Stimulated activated CD4-positive, alpha-beta T cell treated with anti-CD3 and anti-CD28 coated beads, Interleukin-4, amount 100 ng/mL, for 1 hour (primary cell): ENCODE measurements at regions not wholly inside any gene's neighbourhood (a gene's known extent, or its start where the extent isn't known, plus 50 kb on each side); places are given as distances from the start of the nearest gene placed in this dataset.
"Not testable (repeated sequence)": the region's sequence is repeated elsewhere in the genome, so short reads cannot be mapped to it uniquely, and the experiment has no call there.

ENCODE experiments used
- DNase-seq: peaks from one replicate; pipeline ENCODE4 v3.0.0-alpha.2; 2020

GRCh38 chr2:234719116-234719716 is 222.3 kb upstream of the ARL4C start:
- DNase-seq: no peak

DNA sequence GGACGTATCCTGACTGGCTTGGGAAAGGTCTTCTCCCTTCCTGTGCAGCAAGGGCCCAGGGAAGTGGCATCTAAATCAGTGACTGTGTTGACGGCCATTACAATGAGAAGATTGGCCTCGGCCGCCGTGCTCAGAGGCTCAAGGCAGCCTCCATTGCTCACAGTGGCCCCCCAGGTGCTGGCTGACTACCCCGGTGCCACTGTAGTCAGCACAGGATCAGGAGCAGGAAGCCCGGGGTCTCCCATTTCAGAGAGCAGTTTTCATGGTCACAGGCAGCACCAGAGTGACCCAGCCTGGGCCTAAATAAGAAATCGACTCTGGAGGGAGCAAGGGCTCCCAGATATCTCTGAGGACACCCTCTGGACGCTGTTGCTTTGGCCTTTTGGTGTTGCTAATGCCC is 219.4 kb upstream of the ARL4C start:
- DNase-seq: no peak

GRCh38 chr2:234715671-234716250 is 218.9 kb upstream of the ARL4C start:
- no peak for DNase-seq

DNA sequence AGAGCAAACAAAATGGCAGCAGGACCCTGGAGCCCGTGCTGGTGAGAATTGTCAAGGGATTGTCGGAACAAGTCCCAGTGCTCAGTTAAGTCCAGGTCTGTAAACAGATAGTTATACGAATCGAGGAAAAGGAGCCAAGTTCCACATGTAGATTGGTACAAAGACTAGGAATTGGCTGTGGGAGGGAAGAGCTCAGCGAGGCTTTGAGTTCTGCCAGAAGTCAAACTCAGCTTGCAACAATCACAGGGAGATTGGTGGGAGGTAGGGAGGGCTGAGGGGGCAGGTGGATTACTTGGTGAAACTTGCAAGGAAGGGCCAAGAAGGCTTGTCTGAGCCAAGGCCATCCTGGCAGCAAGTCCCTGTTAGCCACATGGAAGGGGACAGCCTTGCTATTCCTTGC is 217.8 kb upstream of the ARL4C start:
- DNase-seq: no peak

- no peak for DNase-seq
Observed at GRCh38 chr2:234712421-234712935, 215.6 kb upstream of the ARL4C start.

GRCh38 chr2:234711308-234711707 is 214.4 kb upstream of the ARL4C start:
- no peak for DNase-seq

DNA sequence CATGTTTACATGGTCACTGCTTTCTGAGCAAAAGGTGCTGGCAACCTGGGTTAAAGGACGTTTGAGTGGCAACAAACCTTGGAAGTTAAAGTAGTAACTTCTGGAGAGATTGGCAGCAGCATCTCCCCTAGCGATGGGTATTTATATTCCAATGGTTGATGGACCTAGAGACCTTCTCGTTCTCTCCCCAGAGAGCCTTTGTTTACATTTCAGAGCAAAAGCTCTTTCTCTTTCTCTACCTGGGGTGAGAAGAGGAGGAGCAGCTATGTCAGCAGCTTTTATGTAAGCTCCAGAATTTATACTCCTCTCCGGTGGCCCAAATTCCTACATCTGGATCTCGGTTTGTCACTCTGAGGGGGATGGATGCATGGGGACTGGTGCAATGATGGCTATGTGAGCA is 213.7 kb upstream of the ARL4C start:
- no peak for DNase-seq

- no peak for DNase-seq
Observed at GRCh38 chr2:234710066-234710465, 213.2 kb upstream of the ARL4C start.

DNA sequence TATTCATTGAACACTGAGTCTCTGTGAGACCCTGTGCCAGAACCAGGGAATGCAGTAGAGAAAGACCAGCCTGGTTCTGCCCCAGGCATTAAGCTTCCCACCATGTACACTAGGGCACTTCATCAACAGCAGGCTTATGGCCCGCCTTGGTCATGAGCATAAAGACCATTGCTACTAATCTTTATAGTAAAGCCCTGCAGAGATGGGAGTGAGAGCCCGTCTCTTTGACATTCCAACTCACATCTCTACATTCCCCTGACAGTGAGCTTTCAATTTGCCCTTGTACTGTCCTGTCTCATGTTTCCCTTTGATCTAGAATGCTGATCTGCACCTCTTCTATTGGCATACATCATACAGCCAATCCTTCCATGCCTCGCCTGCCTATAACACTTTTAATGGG is 211.8 kb upstream of the ARL4C start:
- DNase-seq: no peak

GRCh38 chr2:234708091-234708683 is 211.3 kb upstream of the ARL4C start:
- DNase-seq: no peak

- no peak for DNase-seq
Observed at GRCh38 chr2:234706086-234706485, 209.2 kb upstream of the ARL4C start.

DNA sequence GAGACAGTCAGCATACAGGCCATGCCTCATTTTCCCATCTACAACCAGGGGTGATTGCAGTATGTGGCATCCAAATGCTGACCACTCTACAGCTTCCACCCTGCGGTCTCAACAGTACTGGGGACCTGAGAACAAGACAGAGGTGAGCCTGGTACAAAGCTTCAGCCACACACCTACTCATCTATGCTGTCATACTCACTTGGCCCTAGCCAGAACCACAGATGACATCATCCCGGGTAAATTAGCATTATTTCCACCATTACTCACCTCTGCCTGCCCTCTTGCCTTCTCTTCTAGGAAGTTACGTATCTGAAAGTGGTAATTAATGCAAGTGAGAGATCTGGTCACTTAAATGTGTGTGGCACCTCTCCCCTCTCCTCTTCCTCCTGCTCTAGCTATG is 208.2 kb upstream of the ARL4C start:
- no peak for DNase-seq

GRCh38 chr2:234703258-234703657 is 206.4 kb upstream of the ARL4C start:
- DNase-seq: no peak

- DNase-seq: no peak
Observed at GRCh38 chr2:234702731-234703225, 205.9 kb upstream of the ARL4C start.

DNA sequence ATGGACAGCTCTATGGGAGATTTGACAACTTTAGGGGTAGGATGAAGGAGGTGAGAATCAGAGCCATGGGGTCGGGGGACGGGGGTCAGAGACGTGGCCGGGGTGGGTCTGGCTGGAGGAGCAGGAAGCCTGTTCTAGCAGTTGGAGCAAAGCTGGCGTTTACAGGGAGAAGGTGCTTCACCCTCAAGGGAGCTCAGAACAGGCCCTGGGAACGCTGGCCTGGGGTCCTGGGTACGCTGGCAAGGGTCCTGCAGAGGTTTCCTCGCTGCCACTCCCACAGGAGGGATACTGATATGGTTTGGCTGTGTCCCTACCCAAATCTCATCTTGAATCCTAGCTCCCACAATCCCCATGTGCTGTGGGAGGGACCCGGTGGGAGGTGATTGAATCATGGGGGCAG is 205.0 kb upstream of the ARL4C start:
- no peak for DNase-seq

- DNase-seq: no peak
Observed at GRCh38 chr2:234701421-234701820, 204.5 kb upstream of the ARL4C start.

- DNase-seq: no peak
Observed at GRCh38 chr2:234699456-234699855, 202.6 kb upstream of the ARL4C start.

- not testable (repeated sequence) for DNase-seq
Observed at GRCh38 chr2:234697300-234697876, 200.5 kb upstream of the ARL4C start.

DNA sequence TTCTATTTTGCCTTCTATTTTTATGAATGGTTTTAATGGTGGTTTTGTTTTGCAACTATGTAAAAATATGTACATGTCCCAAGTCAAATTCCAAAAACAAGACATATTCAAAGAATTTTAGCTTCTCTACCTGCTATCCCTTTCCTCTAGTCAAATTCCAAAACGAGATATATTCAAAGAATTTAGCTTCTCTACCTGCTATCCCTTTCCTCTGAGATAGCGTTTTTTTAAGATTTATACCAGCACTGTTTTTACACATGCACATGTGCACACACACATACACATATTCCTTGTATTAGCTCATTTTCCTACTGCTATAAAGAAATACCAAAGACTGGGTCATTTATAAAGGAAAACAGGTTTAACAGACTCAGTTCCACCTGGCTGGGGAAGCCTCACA is 199.1 kb upstream of the ARL4C start:
- DNase-seq: no peak

GRCh38 chr2:234694244-234695013 is 197.5 kb upstream of the ARL4C start:
- no peak for DNase-seq

DNA sequence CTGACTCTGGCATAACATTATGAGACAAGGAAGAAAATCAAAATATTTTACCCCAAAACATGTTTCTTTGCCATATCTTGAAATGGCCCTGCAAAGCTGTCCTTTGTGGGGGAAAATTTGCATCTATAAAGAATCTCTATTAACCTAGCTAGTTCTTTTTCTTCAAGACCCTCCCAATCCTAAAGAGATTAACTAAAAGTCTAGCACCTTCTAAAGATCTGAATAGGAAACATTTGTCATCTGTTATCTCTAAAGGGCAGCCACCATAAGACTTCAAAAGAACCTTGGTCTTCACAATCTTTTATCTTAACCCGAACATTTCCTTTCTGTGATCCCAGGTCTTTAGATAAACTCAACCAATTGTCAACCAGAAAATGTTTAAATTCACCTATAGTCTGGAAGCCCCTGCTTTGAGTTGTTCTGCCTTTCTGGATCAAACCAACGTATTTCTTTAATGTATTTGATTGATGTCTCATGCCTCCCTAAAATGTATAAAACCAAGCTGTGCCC is 196.9 kb upstream of the ARL4C start:
- not testable (repeated sequence) for DNase-seq

- not testable (repeated sequence) for DNase-seq
Observed at GRCh38 chr2:234693191-234693590, 196.3 kb upstream of the ARL4C start.
